GM19025 (cell line): ENCODE measurements at regions not wholly inside any gene's neighbourhood (a gene's known extent, or its start where the extent isn't known, plus 50 kb on each side); places are given as distances from the start of the nearest gene placed in this dataset.
"Not testable (repeated sequence)": the region's sequence is repeated elsewhere in the genome, so short reads cannot be mapped to it uniquely, and the experiment has no call there.

Source experiments
- ATAC-seq: cut with Tn5 transposase; IDR thresholded peaks from one replicate; pipeline ENCODE4 v1.9.1; 2021; ENCODE audit warnings: mild to moderate bottlenecking, low read depth, moderate library complexity; ENCODE audit not compliant: unreplicated experiment

GRCh38 chr11:110856340-110856739, 144.1 kb upstream of the ARHGAP20 start:
- no peak for ATAC-seq

GRCh38 chr11:110855191-110855590, 143.0 kb upstream of the ARHGAP20 start:
- no peak for ATAC-seq

DNA sequence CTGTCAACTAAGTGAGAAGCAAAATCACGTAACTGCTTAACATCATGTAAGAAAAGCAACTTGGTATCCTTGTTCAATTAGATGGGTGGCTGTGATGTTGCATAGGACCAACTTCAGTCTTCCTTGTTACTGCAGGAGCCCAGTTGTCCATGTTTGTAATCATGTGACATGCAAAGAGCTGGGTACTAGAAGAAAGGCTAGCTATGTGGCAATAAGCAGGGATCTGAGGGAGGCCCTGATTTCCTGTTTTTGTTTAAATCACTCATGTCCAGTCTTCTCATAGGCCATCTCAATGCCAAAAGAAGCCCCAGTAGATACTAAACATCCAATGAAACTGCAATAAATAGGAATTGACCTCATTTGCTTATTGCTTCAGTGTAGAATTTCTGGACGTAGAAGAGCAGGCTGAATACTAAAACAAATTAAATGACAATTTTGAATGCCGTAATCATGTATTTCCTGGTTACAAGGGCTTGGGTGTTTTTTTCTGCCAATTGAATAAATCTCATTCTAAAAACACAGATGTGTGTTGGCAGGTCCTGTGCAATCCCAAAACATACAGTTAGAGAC, 140.8 kb upstream of the ARHGAP20 start:
- no peak for ATAC-seq

GRCh38 chr11:110850846-110851245, 138.6 kb upstream of the ARHGAP20 start:
- ATAC-seq, result no peak

GRCh38 chr11:110843053-110843452, 130.8 kb upstream of the ARHGAP20 start:
- not testable (repeated sequence) for ATAC-seq

DNA sequence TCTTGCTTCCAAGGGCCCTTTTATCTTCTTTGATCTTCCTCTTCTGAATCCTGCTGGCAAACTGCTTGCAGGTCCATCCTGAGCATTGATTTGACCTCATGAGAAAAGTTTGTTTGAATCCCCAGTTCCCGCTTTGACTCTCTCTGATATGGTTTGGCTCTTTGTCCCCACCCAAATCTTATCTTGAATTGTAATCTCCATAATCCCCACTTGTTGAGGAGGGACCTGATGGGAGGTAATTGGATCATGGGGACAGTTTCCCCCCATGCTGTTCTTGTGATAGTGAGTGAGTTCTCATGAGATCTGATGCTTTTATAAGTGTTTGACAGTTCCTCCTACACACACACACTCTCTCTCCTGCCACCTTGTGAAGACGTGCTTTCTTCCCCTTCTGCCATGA, 126.6 kb upstream of the ARHGAP20 start:
- no peak for ATAC-seq

DNA sequence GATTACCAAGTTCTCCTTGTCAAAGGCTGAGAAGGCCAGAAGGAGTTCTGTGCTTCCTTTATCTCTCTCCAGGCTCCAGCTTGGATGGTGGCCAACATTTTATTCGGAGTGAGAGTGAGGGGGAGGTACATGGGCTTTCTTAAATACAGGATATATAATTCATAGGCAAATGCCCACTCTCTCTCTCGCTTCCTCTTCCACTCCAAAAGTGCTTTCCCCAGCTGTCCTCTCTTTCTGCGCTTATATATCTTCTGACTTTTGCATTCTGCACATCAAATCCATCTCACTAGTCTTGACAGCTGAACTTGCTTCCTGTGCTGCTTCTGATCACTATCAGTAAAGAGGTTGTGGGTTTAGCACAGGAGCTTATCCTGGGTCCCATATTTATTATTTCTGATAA, 125.4 kb upstream of the ARHGAP20 start:
- ATAC-seq, result no peak

- ATAC-seq, result no peak
Observed at GRCh38 chr11:110835106-110835505, 122.9 kb upstream of the ARHGAP20 start.

GRCh38 chr11:110833033-110833484, 120.8 kb upstream of the ARHGAP20 start:
- no peak for ATAC-seq

DNA sequence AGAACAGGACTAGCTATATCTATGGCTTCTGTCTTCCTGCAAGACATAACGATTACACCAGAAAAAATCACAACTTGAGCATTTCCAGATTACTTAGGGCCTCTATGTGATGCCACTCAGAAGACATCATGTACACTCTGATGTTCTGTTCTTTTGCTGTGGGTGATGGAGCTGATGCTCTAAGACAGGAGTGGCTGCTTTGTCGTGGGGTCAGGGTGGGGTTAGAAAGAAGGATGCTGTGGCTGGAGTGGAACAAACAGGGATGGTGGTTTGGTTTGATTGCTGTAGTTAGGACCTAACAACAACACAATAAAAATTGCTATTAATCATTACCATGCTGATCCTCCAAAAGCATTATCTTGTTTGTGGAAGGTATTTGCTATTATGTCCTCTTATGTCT, 120.3 kb upstream of the ARHGAP20 start:
- ATAC-seq, result no peak

DNA sequence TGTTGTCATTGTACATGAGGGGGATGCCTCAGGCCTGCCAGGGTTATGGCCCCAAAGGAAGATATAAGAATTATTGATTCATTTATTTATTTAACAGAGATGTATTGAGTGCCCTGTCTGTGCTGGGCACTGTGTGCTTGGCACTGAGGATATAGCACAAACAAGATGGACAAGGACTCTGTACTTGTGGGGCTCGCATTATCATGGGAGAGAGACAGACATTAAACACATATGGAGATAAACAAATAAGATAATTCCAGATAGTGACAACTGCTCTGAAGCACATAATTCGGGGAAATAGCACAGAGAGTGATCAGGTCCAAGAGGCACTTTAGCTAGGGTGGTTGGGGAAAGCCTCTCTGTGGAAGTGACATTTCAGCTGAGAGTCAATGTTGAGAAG, 119.8 kb upstream of the ARHGAP20 start:
- no peak for ATAC-seq

DNA sequence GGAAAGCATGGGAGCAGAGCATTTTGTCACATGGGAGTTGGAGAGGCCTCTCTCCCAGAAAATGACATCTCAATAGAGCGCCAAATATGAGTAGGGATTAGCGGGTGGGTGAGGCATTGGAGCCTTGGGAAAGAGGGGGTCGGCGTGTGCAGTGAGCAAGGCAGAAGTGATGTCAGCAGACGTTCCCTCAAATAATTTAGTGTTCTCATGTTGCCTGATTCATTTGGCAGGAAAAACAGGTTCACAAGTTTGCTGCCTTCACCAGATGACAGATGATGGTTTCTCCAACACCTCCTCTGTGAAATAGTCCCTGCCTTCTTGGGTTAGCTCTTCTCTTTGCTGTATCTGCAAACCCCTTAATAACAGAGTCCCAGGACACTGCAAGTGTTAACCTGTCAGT, 118.5 kb upstream of the ARHGAP20 start:
- ATAC-seq, result no peak

DNA sequence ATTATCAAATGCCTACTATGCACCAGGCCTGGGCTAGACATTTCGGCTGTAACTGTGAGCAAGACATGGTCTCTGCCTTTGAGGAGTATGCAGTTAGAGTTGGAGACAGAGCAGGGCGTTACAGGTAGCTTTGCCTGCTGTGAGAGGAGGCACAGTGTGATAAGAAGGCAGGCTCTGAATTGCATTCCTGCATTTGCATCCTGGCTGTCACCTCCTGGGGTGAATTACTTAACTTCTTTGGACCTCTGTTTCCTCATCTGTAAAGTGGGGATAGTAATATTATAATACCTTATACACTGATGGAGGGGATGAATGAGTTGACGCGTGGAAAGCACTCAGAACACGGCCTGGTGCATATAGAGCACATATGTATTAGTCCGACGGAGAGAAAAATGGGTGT, 118.1 kb upstream of the ARHGAP20 start:
- ATAC-seq, result no peak

- no peak for ATAC-seq
Observed at GRCh38 chr11:110829873-110830272, 117.6 kb upstream of the ARHGAP20 start.

- ATAC-seq, result no peak
Observed at GRCh38 chr11:110828086-110828485, 115.8 kb upstream of the ARHGAP20 start.

DNA sequence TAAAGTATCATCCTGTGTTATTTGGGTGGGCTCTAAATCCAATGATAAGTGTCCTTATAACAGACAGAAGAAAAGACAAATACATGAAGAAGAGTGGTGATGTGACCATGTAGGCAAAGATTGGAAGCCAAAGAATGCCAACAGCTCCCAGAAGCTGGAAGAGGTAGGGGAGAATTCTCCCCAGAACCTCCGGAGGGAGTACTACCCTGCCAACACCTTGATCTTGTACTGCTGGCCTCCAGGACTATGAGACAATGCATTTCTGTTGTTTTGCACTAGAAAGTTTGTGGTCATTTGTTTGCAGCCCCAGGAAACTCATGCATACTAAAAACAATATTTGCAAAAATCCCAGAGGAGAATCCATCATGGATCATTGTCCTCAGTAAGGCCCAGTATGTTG, 115.0 kb upstream of the ARHGAP20 start:
- no peak for ATAC-seq

GRCh38 chr11:110824912-110825620, 112.8 kb upstream of the ARHGAP20 start:
- no peak for ATAC-seq

DNA sequence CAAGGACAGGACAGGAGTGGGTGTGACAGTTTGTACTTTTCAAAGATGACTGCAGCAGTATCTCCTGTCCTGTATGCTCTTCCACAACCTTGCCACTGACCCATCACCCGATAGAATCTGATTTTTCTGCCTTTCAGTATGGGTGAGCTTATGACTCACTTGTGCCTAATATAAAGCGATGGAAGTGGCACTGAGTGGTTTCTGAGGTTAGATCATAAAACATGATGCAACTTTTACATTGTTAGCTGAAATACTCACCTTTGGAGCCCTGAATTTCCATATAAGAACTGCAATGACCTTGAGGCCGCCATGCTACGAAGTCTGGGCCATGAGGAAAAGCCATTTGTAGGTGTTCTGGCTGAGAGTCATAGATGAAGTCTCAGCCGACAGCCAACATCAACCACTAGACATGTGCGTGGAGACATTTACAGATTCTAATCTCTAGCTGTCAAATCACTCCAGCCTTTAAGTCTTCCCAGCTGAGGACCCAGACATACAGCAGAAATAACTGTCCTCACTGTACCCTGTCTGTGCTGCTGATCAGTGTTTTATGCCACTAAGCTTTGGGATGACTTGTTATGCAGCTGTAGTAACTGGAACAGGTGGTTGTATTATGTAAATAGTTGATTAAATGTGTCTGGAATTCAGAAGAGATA, 105.9 kb upstream of the ARHGAP20 start:
- ATAC-seq, result no peak

GRCh38 chr11:110812086-110812733, 100.0 kb upstream of the ARHGAP20 start:
- no peak for ATAC-seq

- no peak for ATAC-seq
Observed at GRCh38 chr11:110809417-110810199, 97.4 kb upstream of the ARHGAP20 start.

- ATAC-seq, result no peak
Observed at GRCh38 chr11:110808248-110808647, 96.0 kb upstream of the ARHGAP20 start.
